ENCODE measurements at regions not wholly inside any gene's neighbourhood (a gene's known extent, or its start where the extent isn't known, plus 50 kb on each side); places are given as distances from the start of the nearest gene placed in this dataset.
A peak's percentile ranks its signal among the peaks of the same experiment; 100 is the strongest.

- H3K27me3 Mint-ChIP-seq: no peaks in the 10 kb centered on the region
- H3K9me3 Mint-ChIP-seq: peaks cover 2% of the 10 kb centered on the region
- POLR2A ChIA-PET: interaction anchor here (1.2 kb wide), 1 partner anchor 89 kb away, joined by 4 read pairs; no protein-coding TSS in a partner anchor
- no peaks in the 10 kb centered on the region for H3K4me1 Mint-ChIP-seq (ENCODE audit: low read depth)
- no peak overlapping the region for H3K27ac Mint-ChIP-seq
- no peak overlapping the region for H3K4me3 Mint-ChIP-seq
- CTCF ChIA-PET: no interaction called here
- intact Hi-C loops (cut with micrococcal nuclease): no loop called here
- TF ChIP-seq CTCF (IDR thresholded peaks at IDR 0.05): no peak
- DNase-seq (no peak), ATAC-seq (no peak)
- H3K36me3 Mint-ChIP-seq (ENCODE audit: low read depth): no peaks in the 10 kb centered on the region
Measured at GRCh38 chr2:117411983-117412382, 402.5 kb upstream of the DDX18 start.

GRCh38 chr2:117432746-117433145, 381.7 kb upstream of the DDX18 start:
- POLR2A ChIA-PET: no interaction called here
- no peak for DNase-seq
- no peak for ATAC-seq
- CTCF ChIA-PET: no interaction called here
- no peak for TF ChIP-seq CTCF (IDR thresholded peaks at IDR 0.05)
- H3K27ac Mint-ChIP-seq: no peak overlapping the region
- H3K4me3 Mint-ChIP-seq: no peak overlapping the region
- H3K36me3 Mint-ChIP-seq (ENCODE audit: low read depth): no peaks in the 10 kb centered on the region
- H3K9me3 Mint-ChIP-seq: peaks cover 2% of the 10 kb centered on the region
- intact Hi-C loops (cut with micrococcal nuclease): no loop called here
- H3K4me1 Mint-ChIP-seq (ENCODE audit: low read depth): no peaks in the 10 kb centered on the region
- H3K27me3 Mint-ChIP-seq: no peaks in the 10 kb centered on the region

GRCh38 chr2:117436697-117437096, 377.8 kb upstream of the DDX18 start:
- no peak for TF ChIP-seq CTCF (IDR thresholded peaks at IDR 0.05)
- Mint-ChIP-seq H3K9me3 (peaks cover 2% of the 10 kb centered on the region), H3K27me3 (no peaks in the 10 kb centered on the region), H3K4me1 (ENCODE audit: low read depth) (no peaks in the 10 kb centered on the region), H3K4me3 (no peak overlapping the region), H3K27ac (no peak overlapping the region), H3K36me3 (ENCODE audit: low read depth) (no peaks in the 10 kb centered on the region)
- POLR2A ChIA-PET: no interaction called here
- DNase-seq (no peak), ATAC-seq (no peak)
- CTCF ChIA-PET: no interaction called here
- intact Hi-C loops (cut with micrococcal nuclease): no loop called here

GRCh38 chr2:117470311-117471095, 344.0 kb upstream of the DDX18 start:
- TF ChIP-seq CTCF (IDR thresholded peaks at IDR 0.05): peak; percentile 55
- POLR2A ChIA-PET: no interaction called here
- DNase-seq: peak; percentile 52
- Mint-ChIP-seq H3K4me3 (no peak overlapping the region), H3K27ac (no peak overlapping the region), H3K4me1 (ENCODE audit: low read depth) (no peaks in the 10 kb centered on the region), H3K9me3 (peaks cover 8% of the 10 kb centered on the region), H3K36me3 (ENCODE audit: low read depth) (no peaks in the 10 kb centered on the region), H3K27me3 (no peaks in the 10 kb centered on the region)
- ATAC-seq: no peak
- CTCF ChIA-PET: interaction anchor here (1.4 to 1.6 kb wide), 2 partner anchors 315 to 345 kb away, joined by 3 to 6 read pairs; partner anchors contain the start of gene DDX18
- intact Hi-C loops (cut with micrococcal nuclease): loop anchor here (5.0 kb wide), 1 partner anchor 317 kb away; no protein-coding TSS in a partner anchor

GRCh38 chr2:117481608-117482007, 332.9 kb upstream of the DDX18 start:
- Mint-ChIP-seq H3K27me3 (no peaks in the 10 kb centered on the region), H3K4me1 (ENCODE audit: low read depth) (no peaks in the 10 kb centered on the region), H3K9me3 (peaks cover 29% of the 10 kb centered on the region), H3K36me3 (ENCODE audit: low read depth) (no peaks in the 10 kb centered on the region), H3K27ac (no peak overlapping the region), H3K4me3 (no peak overlapping the region)
- ChIA-PET CTCF (no interaction called here), POLR2A (no interaction called here)
- ATAC-seq (no peak), DNase-seq (no peak)
- intact Hi-C loops (cut with micrococcal nuclease): no loop called here
- TF ChIP-seq CTCF (IDR thresholded peaks at IDR 0.05): no peak
